Loucy (cell line): ENCODE measurements at regions not wholly inside any gene's neighbourhood (a gene's known extent, or its start where the extent isn't known, plus 50 kb on each side); places are given as distances from the start of the nearest gene placed in this dataset.

Source experiments
- H2AFZ ChIP-seq: fragments of 200-600 bp; sonication (generic); 2 replicates; pipeline ENCODE4 v1.6.0; 2016; ENCODE audit warnings: antibody characterized with exemption, mild to moderate bottlenecking, low read length, moderate library complexity
- H3F3A ChIP-seq: fragments of 200-600 bp; 2 replicates; pipeline ENCODE4 v1.6.0; 2016; ENCODE audit warnings: antibody characterized with exemption, low read depth, mild to moderate bottlenecking
- H3K27me3 ChIP-seq: fragments of 200-600 bp; sonication (generic); 2 replicates; pipeline ENCODE4 v1.6.1; 2014; ENCODE audit warnings: low read length, mild to moderate bottlenecking; ENCODE audit not compliant: insufficient read depth, poor library complexity, severe bottlenecking
- H3K36me3 ChIP-seq: fragments of 200-600 bp; sonication (generic); 2 replicates; pipeline ENCODE4 v1.6.1; 2016; ENCODE audit warnings: low read length; ENCODE audit not compliant: insufficient read depth
- H3K4me1 ChIP-seq: fragments of 200-600 bp; sonication (generic); 2 replicates; pipeline ENCODE4 v1.5.1; 2014; ENCODE audit warnings: low read length, mild to moderate bottlenecking; ENCODE audit not compliant: insufficient read depth, poor library complexity, severe bottlenecking
- H3K4me2 ChIP-seq: fragments of 200-600 bp; sonication (generic); 2 replicates; pipeline ENCODE4 v1.6.0; 2014; ENCODE audit warnings: antibody characterized with exemption, low read length, low read depth, mild to moderate bottlenecking; ENCODE audit not compliant: poor library complexity, severe bottlenecking
- H3K4me3 ChIP-seq: fragments of 200-600 bp; sonication (generic); 2 replicates; pipeline ENCODE4 v1.5.1; 2014; ENCODE audit warnings: low read length, mild to moderate bottlenecking, mixed read lengths; ENCODE audit not compliant: poor library complexity, severe bottlenecking
- H3K79me2 ChIP-seq: fragments of 200-600 bp; sonication (generic); 2 replicates; pipeline ENCODE4 v1.6.1; 2014; ENCODE audit warnings: low read length; ENCODE audit not compliant: insufficient read depth
- H3K9ac ChIP-seq: fragments of 200-600 bp; sonication (generic); 2 replicates; pipeline ENCODE4 v1.6.0; 2014; ENCODE audit warnings: mild to moderate bottlenecking, low read depth, low read length, moderate library complexity; ENCODE audit not compliant: poor library complexity, severe bottlenecking
- H3K9me2 ChIP-seq: fragments of 200-600 bp; sonication (generic); replicated peaks from 2 replicates; pipeline ENCODE4 v1.6.1; 2016; ENCODE audit warnings: low read depth, low read length, mixed read lengths
- H3K9me3 ChIP-seq: fragments of 200-600 bp; sonication (generic); 2 replicates; pipeline ENCODE4 v1.6.1; 2014; ENCODE audit warnings: mild to moderate bottlenecking, antibody characterized with exemption, low read length, low read depth; ENCODE audit not compliant: insufficient read depth
- H4K20me1 ChIP-seq: fragments of 200-600 bp; sonication (generic); 2 replicates; pipeline ENCODE4 v1.6.0; 2014; ENCODE audit warnings: antibody characterized with exemption, low read length, mild to moderate bottlenecking; ENCODE audit not compliant: insufficient read depth, poor library complexity, severe bottlenecking
- EZH2phosphoT487 ChIP-seq: fragments of 200-600 bp; IDR thresholded peaks from 2 replicates; pipeline ENCODE4 v1.6.1; 2018; ENCODE audit warnings: antibody characterized with exemption, mild to moderate bottlenecking, moderate library complexity, borderline replicate concordance
- TF ChIP-seq, protein P1 (sequence below): fragments of 200-600 bp; sonication (generic); conservative IDR thresholded peaks from 2 replicates; pipeline ENCODE4 v1.5.1; 2014; ENCODE audit warnings: mild to moderate bottlenecking, antibody characterized with exemption, low read length

DNA sequence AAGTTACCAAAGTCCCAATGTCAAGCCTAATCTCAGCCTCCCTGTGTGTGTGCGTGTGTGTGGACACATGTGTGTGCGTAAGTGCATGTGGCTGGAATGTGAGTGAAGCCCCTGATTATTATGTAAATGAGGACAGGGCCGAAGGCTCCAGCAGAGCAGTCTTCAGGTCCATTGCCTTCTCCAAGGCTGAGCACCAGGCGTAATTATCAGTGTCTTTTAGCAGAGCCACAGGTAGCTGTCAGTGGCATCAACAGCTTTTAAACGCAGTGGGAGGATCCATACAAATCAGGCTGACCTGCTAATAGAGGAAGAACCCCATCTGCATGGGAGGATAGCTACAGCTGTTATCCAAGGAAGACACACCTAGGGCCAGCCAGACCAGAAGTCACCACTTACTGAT, 324.3 kb upstream of the MOCS1 start:
- Histone ChIP-seq H3K79me2 (no peaks in the 10 kb centered on the region), H3K4me3 (no peak overlapping the region), H3K9me2 (no peaks in the 10 kb centered on the region), H3K9me3 (no peaks in the 10 kb centered on the region), H3F3A (no peaks in the 10 kb centered on the region), H3K27me3 (no peaks in the 10 kb centered on the region), H4K20me1 (no peaks in the 10 kb centered on the region), H3K9ac (no peak overlapping the region), H3K4me1 (no peaks in the 10 kb centered on the region), H3K4me2 (no peak overlapping the region), H3K36me3 (no peaks in the 10 kb centered on the region), H2AFZ (no peak overlapping the region)
- TF ChIP-seq, protein P1, sequence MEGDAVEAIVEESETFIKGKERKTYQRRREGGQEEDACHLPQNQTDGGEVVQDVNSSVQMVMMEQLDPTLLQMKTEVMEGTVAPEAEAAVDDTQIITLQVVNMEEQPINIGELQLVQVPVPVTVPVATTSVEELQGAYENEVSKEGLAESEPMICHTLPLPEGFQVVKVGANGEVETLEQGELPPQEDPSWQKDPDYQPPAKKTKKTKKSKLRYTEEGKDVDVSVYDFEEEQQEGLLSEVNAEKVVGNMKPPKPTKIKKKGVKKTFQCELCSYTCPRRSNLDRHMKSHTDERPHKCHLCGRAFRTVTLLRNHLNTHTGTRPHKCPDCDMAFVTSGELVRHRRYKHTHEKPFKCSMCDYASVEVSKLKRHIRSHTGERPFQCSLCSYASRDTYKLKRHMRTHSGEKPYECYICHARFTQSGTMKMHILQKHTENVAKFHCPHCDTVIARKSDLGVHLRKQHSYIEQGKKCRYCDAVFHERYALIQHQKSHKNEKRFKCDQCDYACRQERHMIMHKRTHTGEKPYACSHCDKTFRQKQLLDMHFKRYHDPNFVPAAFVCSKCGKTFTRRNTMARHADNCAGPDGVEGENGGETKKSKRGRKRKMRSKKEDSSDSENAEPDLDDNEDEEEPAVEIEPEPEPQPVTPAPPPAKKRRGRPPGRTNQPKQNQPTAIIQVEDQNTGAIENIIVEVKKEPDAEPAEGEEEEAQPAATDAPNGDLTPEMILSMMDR, result no peak
- TF ChIP-seq EZH2phosphoT487, result no peak

DNA sequence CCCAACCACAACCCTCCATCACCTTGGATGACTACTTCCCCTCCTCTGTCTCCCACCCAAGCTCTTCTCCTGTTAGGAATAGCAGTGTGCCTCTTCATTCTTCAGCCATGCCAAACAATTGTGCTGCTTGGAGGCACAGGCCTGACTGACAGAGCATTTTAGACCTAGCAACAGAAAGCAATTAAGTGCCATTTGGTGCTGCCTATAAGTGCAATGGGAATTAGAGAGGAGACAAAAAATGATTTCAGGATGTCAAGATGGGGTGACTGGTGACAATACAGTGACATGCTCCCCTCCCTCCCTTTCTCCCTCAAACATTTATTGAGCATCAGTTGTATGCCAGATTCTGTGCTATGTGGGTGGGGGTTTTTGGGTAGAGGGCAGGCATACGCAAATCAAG, 322.6 kb upstream of the MOCS1 start:
- H3K4me2 ChIP-seq, result no peak overlapping the region
- H3K27me3 ChIP-seq, result no peaks in the 10 kb centered on the region
- TF ChIP-seq, protein P1, result no peak
- TF ChIP-seq EZH2phosphoT487, result no peak
- H3K36me3 ChIP-seq, result no peaks in the 10 kb centered on the region
- H3K4me1 ChIP-seq, result no peaks in the 10 kb centered on the region
- H3K9me3 ChIP-seq, result no peaks in the 10 kb centered on the region
- no peak overlapping the region for H2AFZ ChIP-seq
- no peaks in the 10 kb centered on the region for H4K20me1 ChIP-seq
- H3K4me3 ChIP-seq, result no peak overlapping the region
- no peaks in the 10 kb centered on the region for H3K9me2 ChIP-seq
- H3K9ac ChIP-seq, result no peak overlapping the region
- H3F3A ChIP-seq, result no peaks in the 10 kb centered on the region
- no peaks in the 10 kb centered on the region for H3K79me2 ChIP-seq

DNA sequence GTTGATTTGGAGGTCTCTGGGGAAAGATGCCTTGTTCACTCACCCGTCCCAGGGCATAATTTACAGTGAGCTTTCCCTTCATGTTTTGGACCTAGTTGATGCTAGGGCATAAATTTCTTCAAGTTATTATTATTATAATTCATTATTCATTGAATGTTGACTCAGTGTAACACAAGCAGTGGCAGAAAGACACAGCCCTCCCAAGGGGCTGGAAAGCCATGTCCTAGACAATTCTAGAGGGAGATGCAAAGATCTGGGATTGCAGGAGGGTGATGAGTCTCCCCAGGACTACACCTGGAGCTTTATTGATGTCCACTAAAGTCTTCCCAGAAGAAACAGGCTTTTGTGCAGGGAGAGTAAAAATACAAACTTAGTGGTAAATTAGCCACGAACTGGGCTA, 322.0 kb upstream of the MOCS1 start:
- Histone ChIP-seq H3K27me3 (no peaks in the 10 kb centered on the region), H4K20me1 (no peaks in the 10 kb centered on the region), H3K4me3 (no peak overlapping the region), H3K4me1 (no peaks in the 10 kb centered on the region), H3K9ac (no peak overlapping the region), H3F3A (no peaks in the 10 kb centered on the region), H3K4me2 (no peak overlapping the region), H3K36me3 (no peaks in the 10 kb centered on the region), H3K9me3 (no peaks in the 10 kb centered on the region), H3K9me2 (no peaks in the 10 kb centered on the region), H3K79me2 (no peaks in the 10 kb centered on the region), H2AFZ (no peak overlapping the region)
- no peak for TF ChIP-seq EZH2phosphoT487

DNA sequence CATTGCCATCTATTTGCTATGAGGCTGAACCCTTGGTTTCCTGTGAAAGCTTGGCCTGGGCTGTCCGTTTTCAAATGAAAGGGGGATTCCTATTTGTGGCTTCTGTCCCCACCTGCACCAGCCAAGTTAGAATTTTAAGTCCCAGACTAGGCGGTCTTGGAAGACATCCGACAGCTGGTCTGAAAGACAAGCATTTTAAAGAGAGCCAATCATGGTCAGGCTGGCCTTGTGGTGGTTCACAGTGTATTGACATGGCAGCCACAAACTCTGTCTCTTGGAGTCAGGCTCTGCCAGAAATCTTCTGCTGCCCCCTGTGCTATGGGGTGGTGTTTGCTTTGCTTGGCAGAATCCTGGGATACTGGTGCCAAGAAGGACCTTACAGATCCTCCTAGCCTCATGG, 319.2 kb upstream of the MOCS1 start:
- Histone ChIP-seq H3F3A (no peaks in the 10 kb centered on the region), H3K4me3 (no peak overlapping the region), H3K9ac (no peak overlapping the region), H3K9me2 (no peaks in the 10 kb centered on the region), H4K20me1 (no peaks in the 10 kb centered on the region), H3K27me3 (no peaks in the 10 kb centered on the region), H3K4me1 (no peaks in the 10 kb centered on the region), H3K79me2 (no peaks in the 10 kb centered on the region), H3K36me3 (no peaks in the 10 kb centered on the region), H2AFZ (no peak overlapping the region), H3K9me3 (no peaks in the 10 kb centered on the region), H3K4me2 (no peak overlapping the region)
- TF ChIP-seq, protein P1, result no peak
